GM23338 (cell line): ENCODE measurements at regions not wholly inside any gene's neighbourhood (a gene's known extent, or its start where the extent isn't known, plus 50 kb on each side); places are given as distances from the start of the nearest gene placed in this dataset.

Experiments used
- ATAC-seq: fragments of 200-7000 bp; cut with Tn5 transposase; 3 replicates; pipeline ENCODE4 v1.9.1; 2020
- DNase-seq: peaks from one replicate; pipeline ENCODE4 v3.0.0-alpha.2; 2015; ENCODE audit warnings: low spot score
- H2AFZ ChIP-seq: fragments of 200-600 bp; sonication (generic); 2 replicates; pipeline ENCODE4 v1.8.0; 2016; ENCODE audit warnings: antibody characterized with exemption, mild to moderate bottlenecking, moderate library complexity
- H3F3A ChIP-seq: fragments of 200-600 bp; sonication (generic); replicated peaks from 2 replicates; pipeline ENCODE4 v1.8.0; 2017; ENCODE audit warnings: antibody characterized with exemption, mixed run types, low read depth
- H3K27ac ChIP-seq: fragments of 200-600 bp; sonication (generic); 2 replicates; pipeline ENCODE4 v1.6.1; 2016; ENCODE audit warnings: low read depth
- H3K27me3 ChIP-seq: fragments of 200-600 bp; sonication (generic); 2 replicates; pipeline ENCODE4 v1.8.0; 2016; ENCODE audit warnings: mild to moderate bottlenecking, mixed run types, moderate library complexity; ENCODE audit not compliant: insufficient read depth
- H3K36me3 ChIP-seq: fragments of 200-600 bp; sonication (generic); 2 replicates; pipeline ENCODE4 v1.8.0; 2016; ENCODE audit warnings: mild to moderate bottlenecking; ENCODE audit not compliant: insufficient read depth
- H3K4me1 ChIP-seq: fragments of 200-600 bp; sonication (generic); 2 replicates; pipeline ENCODE4 v1.8.0; 2016; ENCODE audit warnings: mild to moderate bottlenecking, moderate library complexity; ENCODE audit not compliant: insufficient read depth
- H3K4me2 ChIP-seq: fragments of 200-600 bp; sonication (generic); 2 replicates; pipeline ENCODE4 v1.7.1; 2017; ENCODE audit warnings: mixed run types
- H3K4me3 ChIP-seq: fragments of 200-600 bp; sonication (generic); 2 replicates; pipeline ENCODE4 v1.6.1; 2016; ENCODE audit warnings: mixed run types
- H3K79me2 ChIP-seq: fragments of 200-600 bp; sonication (generic); replicated peaks from 2 replicates; pipeline ENCODE4 v1.8.0; 2017; ENCODE audit warnings: mild to moderate bottlenecking; ENCODE audit not compliant: insufficient read depth
- H3K9me2 ChIP-seq: fragments of 200-600 bp; sonication (generic); 2 replicates; pipeline ENCODE4 v1.8.0; 2017; ENCODE audit not compliant: insufficient read depth
- H4K20me1 ChIP-seq: fragments of 200-600 bp; sonication (generic); replicated peaks from 2 replicates; pipeline ENCODE4 v1.8.0; 2017; ENCODE audit warnings: mild to moderate bottlenecking; ENCODE audit not compliant: insufficient read depth
- H3K27ac Mint-ChIP-seq: 2 replicates; pipeline ENCODE4 v1.8.0; 2020; ENCODE audit warnings: inconsistent platforms, mild to moderate bottlenecking, moderate library complexity, mixed read lengths
- H3K27me3 Mint-ChIP-seq: 3 replicates; pipeline ENCODE4 v1.8.0; 2022; ENCODE audit warnings: low read depth, mild to moderate bottlenecking, moderate library complexity, mixed read lengths, inconsistent platforms; ENCODE audit not compliant: insufficient read depth, poor library complexity
- H3K36me3 Mint-ChIP-seq: 3 replicates; pipeline ENCODE4 v1.8.0; 2021; ENCODE audit warnings: low read depth, mild to moderate bottlenecking, inconsistent platforms, moderate library complexity, mixed read lengths
- H3K4me1 Mint-ChIP-seq: 3 replicates; pipeline ENCODE4 v1.8.0; 2020; ENCODE audit warnings: mild to moderate bottlenecking, inconsistent platforms, mixed read lengths
- H3K4me3 Mint-ChIP-seq: 3 replicates; pipeline ENCODE4 v1.8.0; 2021; ENCODE audit warnings: moderate library complexity, mild to moderate bottlenecking, inconsistent platforms, mixed read lengths
- H3K9me3 Mint-ChIP-seq: 3 replicates; pipeline ENCODE4 v1.8.0; 2020; ENCODE audit warnings: moderate library complexity, mild to moderate bottlenecking, inconsistent platforms, mixed read lengths
- CREB1 ChIP-seq: fragments of 250-450 bp; sonication (Bioruptor Pico); IDR thresholded peaks from 2 replicates; pipeline ENCODE4 v1.5.0; 2020; ENCODE audit warnings: low read depth, mild to moderate bottlenecking, moderate library complexity
- CTCF ChIP-seq, 2 experiments: fragments of 200-600 bp in 1 of 2; sonication (generic) in 1 of 2; conservative IDR thresholded peaks; 2 replicates each; pipeline versions ENCODE4 v1.5.1 to v1.6.1; 2016 to 2017; ENCODE audit warnings: antibody characterized with exemption in 2 of 2, low read depth in 2 of 2, mild to moderate bottlenecking in 2 of 2, moderate library complexity in 1 of 2
- ETS1 ChIP-seq: IDR thresholded peaks from 2 replicates; pipeline ENCODE4 v1.6.1; 2016; ENCODE audit warnings: antibody characterized with exemption
- EZH2 ChIP-seq: fragments of 200-600 bp; sonication (generic); IDR thresholded peaks from one replicate; pipeline ENCODE4 v1.8.0; 2017; ENCODE audit warnings: antibody characterized with exemption, mild to moderate bottlenecking, low read depth; ENCODE audit not compliant: unreplicated experiment
- EZH2phosphoT487 ChIP-seq: fragments of 200-600 bp; sonication (generic); IDR thresholded peaks from one replicate; pipeline ENCODE4 v1.8.1; 2018; ENCODE audit warnings: antibody characterized with exemption; ENCODE audit not compliant: unreplicated experiment
- JUNB ChIP-seq: IDR thresholded peaks from one replicate; pipeline ENCODE4 v1.6.1; 2016; ENCODE audit warnings: antibody characterized with exemption; ENCODE audit not compliant: unreplicated experiment
- NANOG ChIP-seq: IDR thresholded peaks from 2 replicates; pipeline ENCODE4 v1.6.1; 2016; ENCODE audit warnings: antibody characterized with exemption, borderline replicate concordance
- POLR2AphosphoS5 ChIP-seq: IDR thresholded peaks from 2 replicates; pipeline ENCODE4 v1.6.1; 2016; ENCODE audit warnings: antibody characterized with exemption, low read depth
- REST ChIP-seq: IDR thresholded peaks from one replicate; pipeline ENCODE4 v1.6.1; 2018; ENCODE audit warnings: antibody characterized with exemption; ENCODE audit not compliant: unreplicated experiment
- STAT1 ChIP-seq: IDR thresholded peaks from one replicate; pipeline ENCODE4 v1.6.1; 2016; ENCODE audit warnings: antibody characterized with exemption; ENCODE audit not compliant: unreplicated experiment
- ZNF114 ChIP-seq: fragments of 250-450 bp; sonication (Bioruptor Pico); IDR thresholded peaks from 2 replicates; pipeline ENCODE4 v1.5.0; 2020; ENCODE audit warnings: mild to moderate bottlenecking, moderate library complexity

GRCh38 chr2:215654148-215654819 lies 218.4 kb upstream of the FN1 start (continued):
- TF ChIP-seq REST, result no peak
- TF ChIP-seq EZH2, result no peak
- TF ChIP-seq POLR2AphosphoS5, result no peak
- TF ChIP-seq JUNB, result no peak
- TF ChIP-seq CREB1 (CRISPR knock-in tag), result no peak
- no peak for TF ChIP-seq STAT1
- TF ChIP-seq CTCF (conservative IDR thresholded peaks at IDR 0.05; ENCODE audit: low read depth in 2 of 2), result no peak
- no peak for TF ChIP-seq ETS1
- no peak for TF ChIP-seq EZH2phosphoT487
- TF ChIP-seq ZNF114 (CRISPR knock-in tag), result no peak
- TF ChIP-seq NANOG, result no peak

- Mint-ChIP-seq H3K4me1 (no peaks in the 10 kb centered on the region), H3K9me3 (no peaks in the 10 kb centered on the region), H3K4me3 (no peak overlapping the region), H3K27me3 (no peaks in the 10 kb centered on the region), H3K36me3 (no peaks in the 10 kb centered on the region), H3K27ac (no peak overlapping the region)
- Histone ChIP-seq H3K27ac (no peak overlapping the region), H3K27me3 (no peaks in the 10 kb centered on the region), H3K4me1 (no peaks in the 10 kb centered on the region; the same call in 1 of the 2 replicates), H3K9me2 (0 out of 2 replicates have a peak, but pooled peaks cover 13% of the 10 kb centered on the region), H4K20me1 (no peaks in the 10 kb centered on the region), H3K4me2 (no peak overlapping the region), H2AFZ (no peak overlapping the region), H3K4me3 (no peak overlapping the region), H3K36me3 (no peaks in the 10 kb centered on the region), H3K79me2 (no peaks in the 10 kb centered on the region), H3F3A (no peaks in the 10 kb centered on the region)
- ATAC-seq (no peak), DNase-seq (no peak)
- TF ChIP-seq ZNF114 (CRISPR knock-in tag) (no peak), ETS1 (no peak), JUNB (no peak), EZH2 (no peak), CREB1 (CRISPR knock-in tag) (no peak), REST (no peak), EZH2phosphoT487 (no peak), NANOG (no peak), POLR2AphosphoS5 (no peak), STAT1 (no peak)
These were observed 217.6 kb upstream of the FN1 start for GRCh38 chr2:215653344-215654030.
